Stimulated activated CD4-positive, alpha-beta T cell treated with anti-CD3 and anti-CD28 coated beads, Interleukin-1b, Interleukin-23, amount 100 ng/mL, for 1 hour (primary cell): ENCODE measurements at regions not wholly inside any gene's neighbourhood (a gene's known extent, or its start where the extent isn't known, plus 50 kb on each side); places are given as distances from the start of the nearest gene placed in this dataset.
"Not testable (repeated sequence)": the region's sequence is repeated elsewhere in the genome, so short reads cannot be mapped to it uniquely, and the experiment has no call there.

Experiments used
- DNase-seq, 2 donors: peaks; one replicate each; pipeline ENCODE4 v3.0.0-alpha.2; 2020; ENCODE audit warnings: low read depth in 2 of 2

- no peak for DNase-seq
These were observed 448.4 kb downstream of the RAPGEF2 start for GRCh38 chr4:159551281-159551680.

GRCh38 chr4:159552979-159553768, 450.3 kb downstream of the RAPGEF2 start:
- DNase-seq, result no peak

DNA sequence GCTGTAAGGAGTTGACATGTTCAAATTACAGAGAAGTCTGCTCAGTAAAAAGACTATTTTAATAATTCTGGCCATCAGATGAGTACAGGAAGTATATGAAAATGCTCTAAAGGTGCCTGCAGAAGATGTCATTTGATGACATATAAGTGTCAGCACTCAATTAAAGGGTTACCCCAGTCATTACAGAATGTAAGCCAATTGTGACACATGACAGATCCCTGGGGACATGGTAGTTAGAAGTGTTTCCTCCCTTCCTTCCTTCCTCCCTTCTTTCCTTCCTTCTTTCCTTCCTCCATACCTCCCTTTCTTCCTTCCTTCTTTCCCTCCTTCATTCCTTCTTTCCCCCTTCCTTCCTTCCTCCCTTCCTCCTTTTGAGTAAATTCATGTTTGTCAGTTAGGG, 453.0 kb downstream of the RAPGEF2 start:
- no peak for DNase-seq

DNA sequence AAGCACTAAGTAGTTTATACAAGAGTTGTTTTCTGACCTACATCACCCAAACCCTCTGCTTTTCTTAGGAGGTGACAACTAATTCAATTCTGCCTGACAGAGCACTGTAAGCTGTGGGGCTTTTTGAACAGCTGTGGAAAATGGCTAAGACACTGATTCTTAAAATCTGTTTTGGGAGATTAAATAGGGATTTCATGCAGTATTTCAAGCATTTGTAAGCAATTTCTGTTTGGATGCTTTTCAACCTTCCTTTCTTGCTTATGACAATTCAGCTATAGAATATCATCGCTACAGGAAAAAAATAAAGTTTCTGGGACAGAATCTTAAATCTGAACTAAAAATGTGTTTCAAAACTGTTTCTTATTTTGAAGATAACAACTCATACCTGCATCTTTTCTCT, 459.5 kb downstream of the RAPGEF2 start:
- no peak for DNase-seq

GRCh38 chr4:159563257-159563656, 460.4 kb downstream of the RAPGEF2 start:
- DNase-seq, result no peak

- no peak for DNase-seq
These were observed 461.7 kb downstream of the RAPGEF2 start for GRCh38 chr4:159564615-159565014.

DNA sequence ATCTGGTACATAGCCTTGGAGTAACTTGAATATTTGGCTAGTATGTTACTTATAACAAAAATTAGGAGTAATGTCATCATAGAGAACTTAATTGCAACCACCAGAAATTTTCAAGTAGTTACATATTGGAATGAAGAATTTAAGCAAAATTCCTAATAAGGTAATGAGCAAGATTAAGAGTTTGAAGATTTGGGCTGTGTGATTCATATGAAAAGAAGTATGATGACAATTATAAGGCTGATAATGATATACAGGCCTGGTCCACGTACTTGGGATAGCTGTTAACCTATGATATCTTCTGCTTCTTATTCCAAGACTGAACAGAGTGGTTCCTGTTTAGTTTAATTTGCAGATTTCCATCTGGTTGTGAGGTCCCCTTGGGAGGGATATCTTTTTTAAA, 463.9 kb downstream of the RAPGEF2 start:
- DNase-seq, result no peak

- no peak for DNase-seq
These were observed 474.4 kb downstream of the RAPGEF2 start for GRCh38 chr4:159577241-159577640.

DNA sequence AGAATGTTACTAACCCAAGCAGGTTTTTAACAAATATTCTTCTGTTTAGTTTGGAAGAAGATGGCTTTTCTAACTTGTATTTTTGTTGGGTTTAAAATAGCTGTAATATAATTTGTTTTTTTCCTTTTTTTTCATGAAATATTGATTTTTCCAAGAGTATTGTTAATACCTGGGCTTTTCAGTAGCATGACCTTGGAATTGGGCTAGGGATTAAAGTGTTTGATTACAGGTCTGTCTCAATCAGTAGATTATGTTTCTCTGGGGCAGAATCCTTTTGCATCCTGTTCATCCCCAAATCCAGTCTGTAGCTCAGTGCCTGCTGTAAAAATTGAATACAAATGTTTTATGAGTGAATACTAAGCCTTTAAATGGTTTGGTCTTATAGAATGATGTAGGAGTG, 479.8 kb downstream of the RAPGEF2 start:
- no peak for DNase-seq

DNA sequence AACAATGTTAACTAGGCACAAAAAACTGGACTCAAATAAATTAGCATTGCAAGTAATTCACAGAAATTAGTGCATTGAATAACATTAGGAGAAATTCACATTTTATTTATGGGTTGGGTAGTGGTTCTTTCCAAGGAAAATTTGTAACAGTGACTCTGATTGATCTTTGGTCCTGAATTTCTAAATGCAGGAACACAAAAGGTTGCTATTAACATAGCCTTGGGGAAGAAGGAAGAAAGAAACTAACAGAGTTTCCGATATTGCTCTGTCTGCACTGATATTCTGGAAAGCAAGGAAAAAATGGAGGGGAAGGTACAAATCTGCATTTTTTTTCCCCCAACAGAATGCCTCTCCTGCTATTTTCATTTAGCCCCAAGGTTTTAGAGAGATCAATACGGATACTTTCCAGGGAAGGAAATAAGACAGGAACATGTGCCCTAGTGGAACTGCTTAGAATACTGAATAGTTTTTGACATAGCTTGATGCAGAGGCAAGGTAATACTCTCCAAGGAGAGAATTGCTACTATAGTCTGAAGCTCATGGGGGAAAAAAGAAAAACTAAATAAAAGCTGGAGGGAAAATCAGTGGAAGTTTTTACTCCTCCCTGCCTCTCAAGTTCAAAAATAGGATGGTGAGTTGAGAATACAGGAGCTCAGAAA, 490.1 kb downstream of the RAPGEF2 start:
- DNase-seq, result no peak

- DNase-seq, result no peak
These were observed 490.8 kb downstream of the RAPGEF2 start for GRCh38 chr4:159593681-159594080.

DNA sequence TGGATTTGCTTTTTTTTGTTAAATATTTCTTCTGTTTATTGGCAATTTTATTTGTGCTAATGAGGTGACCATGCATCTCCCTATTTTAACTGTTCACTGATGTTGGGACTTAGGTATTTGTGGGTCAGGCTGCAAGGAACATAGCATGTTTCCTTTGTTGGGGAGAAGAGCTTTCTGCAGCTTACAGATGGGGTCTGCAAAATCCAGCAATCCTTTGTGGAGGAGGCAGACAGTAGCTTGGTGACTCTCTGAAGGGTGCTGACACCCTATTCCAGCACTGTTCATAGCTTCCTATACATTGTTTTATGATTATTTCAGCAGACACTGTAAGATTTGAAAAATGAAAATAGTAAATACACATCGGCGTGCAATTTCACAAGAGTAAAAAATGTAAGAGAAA, 491.7 kb downstream of the RAPGEF2 start:
- DNase-seq, result no peak

DNA sequence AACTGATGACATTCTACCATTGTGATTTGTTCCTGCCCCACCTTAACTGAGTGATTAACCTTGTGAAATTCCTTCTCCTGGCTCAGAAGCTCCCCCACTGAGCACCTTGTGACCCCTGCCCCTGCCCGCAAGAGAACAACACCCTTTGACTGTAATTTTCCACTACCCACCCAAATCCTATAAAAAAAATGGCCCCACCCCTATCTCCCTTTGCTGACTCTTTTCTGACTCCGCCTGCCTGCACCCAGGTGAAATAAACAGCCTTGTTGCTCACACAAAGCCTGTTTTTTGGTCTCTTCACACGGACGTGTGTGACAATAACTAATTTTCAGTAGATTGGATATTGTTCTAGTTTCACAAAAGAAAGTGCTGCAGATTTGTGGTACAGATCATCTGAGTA, 492.2 kb downstream of the RAPGEF2 start:
- DNase-seq, result not testable (repeated sequence)

DNA sequence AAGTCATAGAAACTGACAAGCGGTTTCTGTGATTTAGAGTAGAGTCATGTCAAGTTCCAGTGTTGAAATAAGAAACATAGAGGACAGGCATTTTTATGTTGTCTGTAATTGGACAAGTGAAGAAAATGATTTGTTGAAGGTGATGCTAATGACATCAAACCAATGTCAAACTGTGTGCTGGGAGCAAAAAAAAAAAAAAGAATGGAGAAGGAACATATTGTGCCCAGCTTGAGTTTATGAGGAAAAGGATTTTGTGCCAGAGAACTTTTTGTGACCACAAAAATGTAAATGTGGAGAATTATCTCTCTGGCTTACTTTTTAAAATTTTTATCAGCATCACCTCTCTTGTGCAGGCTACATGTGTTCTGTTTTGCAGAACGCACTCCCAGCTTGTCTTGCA, 495.7 kb downstream of the RAPGEF2 start:
- no peak for DNase-seq

GRCh38 chr4:159600061-159600460, 497.2 kb downstream of the RAPGEF2 start:
- DNase-seq, result no peak

- no peak for DNase-seq
These were observed 501.9 kb downstream of the RAPGEF2 start for GRCh38 chr4:159604781-159605180.

- no peak for DNase-seq
These were observed 504.0 kb downstream of the RAPGEF2 start for GRCh38 chr4:159606835-159607234.

- no peak for DNase-seq
These were observed 504.9 kb downstream of the RAPGEF2 start for GRCh38 chr4:159607809-159608208.

DNA sequence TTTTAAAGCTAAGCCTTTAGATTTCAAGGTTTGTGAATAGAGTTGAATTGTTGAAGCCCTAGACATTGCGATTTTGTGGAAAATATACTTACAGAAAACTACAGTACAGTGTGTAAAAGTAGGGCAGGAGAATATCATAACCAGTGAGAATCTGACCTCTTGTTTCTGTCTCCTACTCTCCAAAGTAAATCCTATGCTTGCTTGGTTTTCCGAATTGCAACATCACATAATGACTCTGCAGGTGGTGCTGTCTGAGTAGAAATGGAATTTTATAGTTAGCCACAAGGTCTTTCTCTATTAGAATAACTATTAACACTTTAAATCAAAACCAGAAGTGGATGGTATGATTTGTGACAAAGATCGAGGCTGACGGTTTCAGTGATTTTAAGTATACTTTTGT, 505.6 kb downstream of the RAPGEF2 start:
- no peak for DNase-seq

DNA sequence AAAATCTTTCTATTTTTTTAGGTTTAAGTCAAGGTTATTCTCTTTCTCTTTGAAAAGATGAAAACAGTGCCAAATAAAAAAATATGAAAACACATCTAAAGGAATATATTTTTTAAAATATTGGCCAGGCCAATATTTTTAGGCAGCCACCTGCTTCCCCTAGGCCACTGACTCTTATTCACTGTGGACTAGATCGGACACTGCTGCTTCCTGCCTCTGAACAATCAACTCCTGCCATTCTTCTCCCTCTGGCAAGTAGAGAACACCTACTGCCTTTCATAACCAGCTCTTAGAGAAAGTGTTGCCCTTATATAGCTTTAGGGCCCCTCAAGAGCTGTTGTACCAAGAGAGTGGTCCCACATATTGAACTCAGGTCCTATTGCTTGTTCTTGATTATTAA, 529.2 kb downstream of the RAPGEF2 start:
- no peak for DNase-seq

DNA sequence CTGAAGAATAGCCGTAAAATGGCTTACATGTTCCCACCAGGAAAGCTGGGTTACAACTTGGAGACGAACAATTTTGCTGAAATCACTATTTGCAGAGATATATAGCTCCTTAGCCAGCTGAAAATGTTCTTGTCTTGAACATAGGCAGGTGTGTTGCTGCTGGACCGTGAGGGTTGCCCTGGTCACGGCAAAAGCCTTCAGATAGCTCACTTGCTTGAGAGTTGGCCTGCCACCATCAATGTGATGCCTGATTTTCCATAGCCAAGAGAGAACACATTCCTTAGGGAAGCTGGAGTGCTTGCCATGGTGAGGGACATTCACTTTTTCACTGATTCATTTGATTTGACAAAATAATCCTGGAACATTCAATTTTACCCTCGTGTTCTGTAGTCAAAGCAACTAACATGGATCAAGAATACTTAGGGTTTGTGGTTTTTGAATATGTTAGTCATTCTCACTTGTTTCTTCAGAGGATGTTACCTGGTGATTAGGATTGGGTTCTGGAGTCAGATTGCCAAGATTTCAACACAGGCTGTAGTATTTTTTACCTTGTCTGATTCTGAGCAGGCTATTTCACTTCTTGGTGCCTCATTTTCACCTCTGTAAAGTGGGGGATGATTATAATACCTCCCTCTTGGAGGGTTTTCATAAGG, 536.9 kb downstream of the RAPGEF2 start:
- no peak for DNase-seq

- DNase-seq, result no peak
These were observed 546.4 kb downstream of the RAPGEF2 start for GRCh38 chr4:159649237-159649636.

GRCh38 chr4:159652871-159653270, 550.0 kb downstream of the RAPGEF2 start:
- no peak for DNase-seq
